Astrocyte of the hippocampus (primary cell): ENCODE measurements at regions not wholly inside any gene's neighbourhood (a gene's known extent, or its start where the extent isn't known, plus 50 kb on each side); places are given as distances from the start of the nearest gene placed in this dataset.

ENCODE experiments used
- DNase-seq: peaks from one replicate; pipeline ENCODE4 v3.0.0; 2011; ENCODE audit warnings: low read depth, low spot score

DNA sequence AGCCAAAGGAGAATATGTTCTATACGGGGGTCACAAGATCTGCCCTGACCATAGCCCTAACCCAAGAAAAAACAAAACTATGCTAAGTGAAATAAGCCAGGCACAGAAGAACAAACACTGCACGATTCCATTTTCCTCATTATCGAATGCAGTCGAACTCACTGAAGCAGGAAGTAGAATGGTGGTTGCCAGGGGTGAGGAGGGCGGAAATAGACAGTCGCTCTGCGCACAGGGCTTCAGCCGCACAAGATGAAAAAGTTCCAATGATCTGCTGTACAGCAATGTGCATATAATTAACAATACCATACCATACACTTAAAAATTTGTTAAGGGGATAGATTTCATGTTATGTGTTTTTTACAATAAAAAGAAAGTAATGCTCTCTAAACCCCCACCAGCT is 257.7 kb downstream of the TXNL1 start:
- DNase-seq, result no peak

DNA sequence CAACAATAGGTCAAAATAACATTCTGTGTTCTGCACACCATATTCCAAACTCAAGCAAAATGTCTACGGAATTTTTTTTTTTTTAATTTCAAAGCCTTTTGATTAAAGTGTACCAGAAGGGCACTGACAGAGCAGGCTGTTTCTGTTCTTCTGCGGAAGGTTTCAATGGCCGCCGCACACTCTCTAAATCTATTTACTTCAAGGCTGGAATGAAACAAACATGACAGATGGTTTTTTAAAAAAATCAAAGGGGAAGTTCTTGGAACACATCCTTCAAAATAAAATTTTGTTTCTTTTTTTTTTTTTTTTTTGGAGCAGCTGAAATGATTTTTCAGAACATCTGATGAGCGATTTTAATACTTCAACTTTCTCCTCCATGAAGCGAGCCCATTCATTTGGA is 259.1 kb downstream of the TXNL1 start:
- DNase-seq, result no peak

DNA sequence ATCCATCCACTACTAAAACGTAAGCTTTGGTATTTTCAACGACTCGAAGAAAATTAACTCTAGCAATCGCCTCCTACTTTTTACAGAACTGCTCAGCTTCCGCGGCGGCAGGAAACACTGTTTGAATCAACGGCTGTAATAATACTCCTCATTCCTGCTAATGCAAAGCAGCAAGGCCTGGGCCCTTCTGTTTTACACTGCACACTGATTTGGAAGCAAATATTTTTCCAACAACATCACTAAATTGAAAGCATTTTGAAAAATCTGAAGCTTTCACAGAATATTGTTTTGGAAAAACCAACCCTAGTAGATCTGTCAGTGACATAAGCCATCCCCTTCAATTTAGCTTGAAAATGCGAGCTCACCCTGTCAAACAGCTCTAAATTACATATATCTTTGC is 261.2 kb downstream of the TXNL1 start:
- no peak for DNase-seq

DNA sequence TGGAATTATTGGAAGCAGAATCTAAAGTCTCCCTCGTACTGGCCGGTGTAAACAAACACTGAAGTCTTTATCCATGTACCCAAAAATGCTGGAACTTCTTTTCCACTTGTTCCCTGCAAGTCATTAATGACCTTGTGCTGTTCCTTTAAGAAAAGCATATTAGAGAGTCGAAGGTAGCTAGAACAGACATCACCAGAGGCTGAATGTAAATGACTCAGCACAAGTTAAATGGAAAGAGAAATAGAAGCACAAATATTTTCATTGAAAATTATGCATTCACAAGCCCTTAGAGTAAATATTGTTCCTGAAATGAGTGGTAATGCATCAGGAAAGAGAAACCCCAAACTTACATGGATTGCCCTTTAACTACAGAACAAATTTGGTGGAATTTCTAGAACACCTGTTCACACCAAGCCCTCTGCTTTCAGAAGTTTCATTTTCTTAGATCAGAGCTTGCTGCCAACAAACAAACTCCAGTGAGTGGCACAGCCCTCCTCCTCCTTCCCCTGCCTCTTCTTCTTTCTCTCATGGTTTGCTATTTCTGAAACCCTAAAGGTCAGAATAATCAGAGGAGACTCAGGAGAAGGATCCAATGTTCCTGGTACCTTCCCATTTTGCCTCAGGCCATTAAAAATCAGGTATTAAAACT is 264.3 kb downstream of the TXNL1 start:
- DNase-seq, result peak; percentile 7

DNA sequence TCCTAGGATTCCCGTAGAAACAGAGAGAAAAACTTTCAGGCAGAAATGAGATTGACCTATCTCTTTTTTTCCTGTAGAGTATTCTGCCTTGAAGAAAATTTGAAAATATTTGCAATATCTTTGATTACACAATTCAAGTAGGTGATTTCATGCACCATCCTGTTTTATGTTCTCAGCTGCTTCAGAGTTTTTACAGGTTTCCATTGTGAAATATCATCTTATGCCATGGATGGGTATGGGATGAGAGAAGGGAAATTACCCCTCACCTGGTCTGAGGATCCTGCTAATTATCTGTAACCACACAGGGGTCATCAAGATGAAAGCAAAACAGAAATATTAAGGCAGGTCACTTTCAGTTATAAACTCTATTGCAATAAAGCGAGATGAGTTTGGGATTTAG is 264.8 kb downstream of the TXNL1 start:
- no peak for DNase-seq

DNA sequence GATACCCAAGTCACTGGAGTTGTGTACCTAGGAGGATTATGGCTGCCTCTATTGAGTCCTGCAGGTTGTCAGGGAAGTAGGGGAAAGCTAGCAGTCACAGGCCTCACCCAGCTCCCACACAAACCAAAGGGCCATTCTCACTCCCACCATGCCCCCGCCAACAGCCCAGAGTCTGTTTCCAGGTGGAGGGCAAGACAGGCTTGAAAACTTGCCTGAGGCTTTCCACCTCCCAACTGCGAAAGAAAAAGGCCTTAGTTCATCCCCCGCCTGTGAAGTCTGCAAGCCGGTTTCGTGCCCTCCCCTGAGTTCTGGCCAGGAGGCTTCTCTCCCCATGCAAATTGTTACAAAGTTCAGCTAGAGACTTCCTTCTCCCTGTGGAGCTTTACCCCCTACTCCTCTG is 270.3 kb downstream of the TXNL1 start:
- no peak for DNase-seq

DNA sequence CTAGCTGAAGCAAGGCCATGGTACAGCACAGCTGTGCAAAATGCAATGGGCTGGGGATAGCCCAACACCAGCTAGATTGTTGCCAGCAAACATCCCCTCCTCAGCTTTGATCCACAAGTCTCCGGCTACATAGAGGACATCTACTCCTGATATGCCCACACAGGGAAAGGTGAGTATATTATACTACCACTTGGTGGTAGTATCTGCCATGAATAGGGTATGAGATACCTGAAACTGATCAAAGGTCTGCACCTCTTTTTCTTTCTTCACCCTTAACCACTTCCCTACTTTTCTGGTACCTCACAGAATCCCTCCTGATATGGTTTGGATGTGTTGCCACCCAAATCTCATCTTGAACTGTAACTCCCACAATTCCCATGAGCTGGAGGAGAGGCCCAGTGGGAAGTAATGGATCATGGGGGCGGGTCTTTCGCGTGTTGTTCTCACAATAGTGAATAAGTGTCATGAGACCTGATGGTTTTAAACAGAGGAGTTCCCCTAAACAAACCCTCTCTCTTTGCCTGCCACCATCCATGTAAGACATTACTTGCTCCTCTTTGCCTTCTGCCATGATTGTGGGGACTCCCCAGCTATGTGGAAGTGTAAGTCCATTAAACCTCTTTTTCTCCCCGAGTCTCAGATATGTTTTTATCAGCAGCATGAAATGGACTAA is 279.6 kb downstream of the TXNL1 start:
- no peak for DNase-seq

DNA sequence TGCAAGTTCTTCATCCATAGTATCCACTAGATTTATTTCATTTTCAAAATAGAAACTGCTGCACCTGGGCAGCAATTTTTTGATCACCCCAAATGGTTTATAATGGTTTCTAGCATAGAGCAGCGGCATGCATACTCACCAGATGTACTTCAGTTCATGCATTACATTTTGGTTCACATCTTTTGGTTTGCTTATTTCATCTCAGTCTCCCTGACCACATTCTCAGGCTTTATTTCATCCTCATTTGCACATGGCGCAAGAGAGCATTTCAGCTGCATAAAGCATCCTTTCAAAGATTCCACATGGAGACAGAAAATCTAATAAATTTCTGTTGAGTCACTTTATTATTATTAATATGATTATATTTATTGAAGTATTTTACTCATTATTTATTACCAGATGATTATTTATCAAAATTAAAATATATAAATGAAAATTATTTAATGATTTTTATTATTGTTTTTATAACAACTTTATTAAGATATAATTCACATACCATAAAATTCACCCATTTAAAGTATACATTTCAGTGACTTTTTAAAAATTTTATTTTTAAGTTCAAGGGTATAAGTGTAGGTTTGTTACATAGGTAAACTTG is 284.6 kb downstream of the TXNL1 start:
- no peak for DNase-seq

DNA sequence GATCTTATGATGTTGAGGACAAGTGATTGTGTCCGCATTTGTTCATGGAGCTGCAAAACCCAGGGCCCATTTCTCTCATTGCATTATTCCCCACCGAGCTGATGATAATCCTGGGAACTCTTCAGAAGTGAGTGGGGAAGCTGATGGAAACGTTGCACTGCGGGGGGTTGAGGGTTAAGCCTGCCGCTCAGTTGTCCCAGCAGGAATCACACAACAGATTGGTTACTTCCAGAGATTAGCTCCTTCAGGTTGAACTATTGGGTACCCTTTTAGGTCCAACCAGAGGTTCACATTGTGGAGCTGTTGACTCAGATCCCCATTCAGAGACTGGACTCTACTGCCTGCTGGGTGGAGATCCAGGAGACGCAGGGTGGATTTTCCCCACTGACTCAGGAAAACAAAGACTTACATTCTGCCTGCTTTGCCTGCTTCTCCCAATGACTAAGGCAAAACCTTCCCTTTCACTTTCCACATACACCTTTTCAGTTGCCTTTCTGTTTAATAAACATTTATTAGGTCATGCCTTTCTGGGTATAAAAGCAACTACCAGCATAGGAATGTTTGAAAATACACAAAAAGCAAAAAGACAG is 286.4 kb downstream of the TXNL1 start:
- DNase-seq, result peak; percentile 7

DNA sequence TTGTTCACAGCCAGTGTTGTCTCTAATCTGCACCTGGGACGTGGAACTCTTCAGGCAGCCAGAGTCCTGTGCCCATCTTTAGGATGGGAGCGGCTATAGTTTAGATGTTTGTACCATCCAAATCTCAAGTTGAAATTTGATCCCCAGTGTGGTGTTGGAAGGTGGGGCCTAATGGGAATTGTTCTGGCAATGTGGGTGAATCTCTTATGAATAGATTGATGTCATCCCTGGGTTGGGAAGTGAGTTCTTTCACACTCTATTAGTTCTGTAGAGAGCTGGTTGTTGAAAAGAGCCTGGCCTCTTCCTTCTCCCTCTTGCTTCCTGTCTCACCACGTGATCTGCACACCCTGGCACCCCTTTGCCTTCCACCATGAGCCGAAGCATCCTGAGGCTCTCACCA is 300.9 kb downstream of the TXNL1 start:
- DNase-seq, result no peak

DNA sequence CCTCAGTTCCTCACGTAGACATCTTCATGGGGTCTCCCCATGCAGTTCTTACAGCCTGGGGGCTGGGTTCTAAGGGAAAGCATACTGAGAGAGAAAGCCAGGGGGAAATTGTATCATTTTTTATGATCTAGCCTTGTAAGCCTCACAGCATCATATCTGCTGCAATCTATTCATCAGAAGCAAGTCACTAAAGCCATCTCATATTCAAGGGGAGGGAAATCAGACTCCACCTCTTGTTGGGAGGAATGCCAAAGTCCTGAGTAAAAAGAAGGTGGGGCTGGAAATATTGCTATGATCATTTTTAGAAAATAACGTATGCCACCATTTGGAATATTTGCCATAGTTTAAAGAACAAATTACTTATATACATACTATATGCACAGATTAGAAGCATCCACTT is 304.6 kb downstream of the TXNL1 start:
- DNase-seq, result no peak

DNA sequence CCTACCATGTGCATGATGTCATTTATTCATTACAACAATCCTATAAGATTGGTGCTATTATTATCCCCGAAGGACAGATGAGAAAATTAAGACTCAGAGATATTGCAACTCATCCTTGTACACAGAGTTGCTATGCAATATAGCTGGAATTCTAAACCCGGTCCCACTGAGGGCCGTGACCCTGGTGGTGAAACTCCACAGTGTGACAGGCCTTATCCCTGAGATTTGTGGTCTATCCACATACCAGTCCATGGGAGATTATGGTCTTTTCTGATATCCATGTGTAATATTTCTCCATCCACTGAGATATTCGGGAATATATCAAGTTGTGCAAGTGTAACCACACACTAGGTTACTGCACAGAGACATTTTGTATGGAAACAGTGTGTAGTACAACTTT is 305.2 kb downstream of the TXNL1 start:
- DNase-seq, result no peak

DNA sequence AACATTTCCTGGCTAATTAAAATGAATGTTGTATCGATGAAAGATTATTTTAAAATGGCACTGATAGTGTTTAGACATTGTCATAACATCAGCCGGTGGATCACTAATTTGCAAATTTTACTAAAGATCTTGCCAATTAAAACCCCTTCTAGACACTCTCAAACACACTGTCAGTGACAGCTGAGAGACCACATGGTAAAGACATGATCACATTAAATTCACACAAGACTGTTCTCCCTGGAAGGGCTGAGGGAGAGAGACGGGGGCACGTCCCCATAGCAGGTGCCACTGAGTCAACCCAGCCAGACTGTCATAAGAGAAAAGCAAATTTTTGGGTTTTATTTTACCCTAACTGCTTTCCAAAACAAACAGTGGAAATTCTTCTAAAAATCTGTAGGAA is 306.0 kb downstream of the TXNL1 start:
- DNase-seq, result no peak

DNA sequence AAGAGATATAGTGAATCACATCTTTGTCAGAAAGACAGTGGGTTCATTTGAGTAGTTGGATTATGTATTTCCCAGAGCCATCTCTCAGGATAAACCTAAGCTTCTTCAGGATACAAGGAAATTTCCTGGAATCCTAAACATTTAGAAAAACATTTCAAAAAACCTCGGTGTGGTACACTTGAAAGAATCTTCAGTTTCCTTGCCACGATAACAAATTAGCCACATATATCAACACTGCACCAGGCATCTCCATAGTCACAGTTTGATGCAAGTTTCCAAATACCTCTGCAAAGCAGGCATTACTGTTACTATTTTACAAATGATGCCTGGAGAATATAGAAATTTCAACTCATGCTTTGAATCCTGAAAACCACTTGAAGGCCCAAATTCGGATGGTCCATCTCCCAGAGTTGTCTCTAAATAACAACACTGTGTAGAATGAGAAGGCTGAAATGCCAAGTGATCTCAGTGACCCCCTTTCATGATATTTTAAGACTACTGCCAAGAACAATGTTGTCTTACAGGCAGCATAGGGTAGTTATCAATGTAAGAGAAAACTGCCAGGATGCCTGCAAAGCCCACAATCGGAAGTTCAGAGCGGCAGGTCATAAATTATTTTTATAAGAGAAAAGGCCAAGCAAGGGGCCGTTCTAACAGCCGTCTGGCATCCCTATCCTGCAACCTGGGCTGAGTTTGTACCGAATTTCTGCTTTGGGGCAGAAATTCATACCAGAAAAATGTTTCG is 307.9 kb downstream of the TXNL1 start:
- DNase-seq, result peak; percentile 27

DNA sequence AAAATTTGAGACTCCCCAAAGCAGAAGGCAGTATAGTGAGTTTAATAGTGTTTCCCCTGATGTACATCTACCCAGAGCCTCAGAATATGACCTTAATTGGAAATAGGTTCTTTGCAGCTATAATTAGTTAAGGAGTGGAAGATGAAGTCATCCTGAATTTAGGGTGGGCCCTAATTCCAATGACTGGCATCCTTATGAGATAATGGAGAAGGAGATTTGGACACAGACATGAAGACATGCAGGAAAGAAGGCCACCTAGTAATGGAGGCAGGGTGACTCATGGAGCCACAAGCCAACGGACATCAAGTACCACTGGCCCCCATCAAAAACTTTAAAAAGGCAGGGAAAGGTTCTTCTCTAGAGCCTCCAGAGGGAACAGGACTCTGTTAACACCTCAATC is 308.9 kb downstream of the TXNL1 start:
- no peak for DNase-seq

DNA sequence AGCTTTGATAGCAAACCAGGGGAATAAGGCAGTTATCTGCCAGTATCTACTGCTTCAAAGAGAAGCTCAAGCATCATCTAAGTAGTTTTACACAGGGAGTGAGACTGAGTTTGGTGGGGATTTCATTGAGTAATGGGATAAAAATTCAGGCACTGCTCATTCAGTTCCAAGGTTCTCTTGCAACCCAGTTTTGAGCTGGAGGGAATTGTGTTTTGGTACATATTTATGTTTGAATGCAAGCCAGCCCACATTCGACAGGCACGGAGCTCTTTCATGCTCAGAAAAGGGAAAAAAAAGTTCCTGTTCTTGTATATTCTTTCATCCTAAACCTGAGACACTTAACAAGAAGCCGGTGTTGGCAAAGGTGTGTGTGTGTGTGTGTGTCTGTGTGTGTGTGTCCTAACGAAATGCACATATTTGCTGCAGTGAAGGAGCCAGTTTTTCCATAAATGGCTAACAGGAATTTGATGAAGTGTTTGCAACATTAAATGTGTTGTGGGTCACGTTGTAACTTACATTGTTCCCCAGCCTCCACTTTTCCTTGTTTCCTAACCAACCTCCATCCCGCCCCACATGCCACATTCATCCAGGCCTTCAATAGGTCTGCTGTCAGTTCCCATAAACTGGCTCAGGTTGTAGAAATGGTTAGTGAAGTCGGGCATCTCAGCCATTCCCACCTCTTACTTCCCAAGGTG is 311.1 kb downstream of the TXNL1 start:
- DNase-seq, result peak; percentile 72

DNA sequence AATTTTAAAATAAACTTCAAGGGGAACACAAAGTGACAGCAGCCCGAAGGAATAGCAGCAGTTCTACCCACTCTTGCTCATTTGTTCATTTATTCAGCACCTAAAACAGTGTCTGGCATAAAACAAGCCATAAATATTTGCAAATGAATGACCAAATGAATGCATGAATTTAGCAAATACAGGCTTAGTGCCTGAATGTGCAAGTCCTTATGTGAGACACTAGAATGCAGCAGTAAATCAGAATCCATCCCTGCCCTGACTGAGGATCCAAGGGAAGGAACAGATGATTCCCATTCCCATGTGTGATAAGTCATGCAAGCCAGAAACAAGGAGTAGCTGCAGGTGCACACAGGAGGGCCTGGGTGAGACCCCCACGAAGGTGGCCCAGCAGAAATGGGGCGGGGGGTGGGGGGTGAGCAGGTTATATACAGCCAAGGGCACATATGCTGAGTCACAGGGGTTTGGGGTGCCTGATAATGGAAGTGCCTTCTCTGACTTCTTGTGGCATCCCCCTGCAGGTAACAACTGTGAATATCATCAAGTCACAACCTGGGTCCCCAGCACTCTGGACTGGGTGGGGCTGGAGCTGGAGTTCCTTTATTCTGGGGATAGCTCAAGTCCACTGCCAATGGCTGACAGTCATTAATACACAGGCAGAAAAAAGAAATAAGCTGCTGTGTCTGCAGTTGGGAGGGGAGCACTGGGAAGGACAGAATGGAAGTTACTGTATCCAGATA is 311.9 kb downstream of the TXNL1 start:
- DNase-seq, result peak; percentile 1

DNA sequence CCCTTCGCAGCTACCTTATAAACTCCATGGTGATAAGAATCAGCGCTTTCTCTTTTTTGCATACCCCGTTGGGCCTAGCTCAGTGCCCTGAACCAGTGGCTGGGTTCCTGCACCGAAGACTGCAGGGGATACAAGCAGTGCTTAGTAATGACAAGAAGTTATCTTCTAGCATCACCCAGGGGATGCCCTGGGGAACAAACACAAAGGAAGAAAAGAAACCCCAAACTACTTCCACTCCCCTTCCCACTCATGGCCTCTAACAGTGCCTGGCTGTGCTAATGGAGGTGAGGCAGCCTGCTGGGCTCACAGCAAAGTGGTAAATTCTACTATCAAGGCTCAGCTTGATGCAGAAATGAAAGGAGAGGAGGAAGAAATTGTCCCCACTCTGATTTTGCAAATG is 314.7 kb downstream of the TXNL1 start:
- no peak for DNase-seq

DNA sequence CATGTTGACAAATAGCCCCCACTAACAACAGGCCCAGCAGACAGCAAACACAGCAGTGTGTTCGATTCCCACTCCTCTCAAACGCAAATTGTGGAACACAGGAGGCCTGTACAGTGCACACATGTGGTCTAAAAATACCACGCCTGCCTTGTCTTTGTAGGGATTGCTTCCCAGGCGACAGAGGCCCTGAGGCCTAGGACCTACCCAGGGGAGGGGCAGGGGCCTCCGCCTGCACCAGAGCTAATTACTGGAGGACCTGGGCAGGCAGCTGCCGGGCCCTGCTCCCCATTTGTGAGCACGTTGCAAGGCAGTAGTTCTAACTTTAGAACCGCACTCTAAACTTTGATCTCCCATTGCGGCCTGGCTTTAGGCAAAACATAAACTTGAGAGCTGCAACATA is 316.0 kb downstream of the TXNL1 start:
- no peak for DNase-seq

DNA sequence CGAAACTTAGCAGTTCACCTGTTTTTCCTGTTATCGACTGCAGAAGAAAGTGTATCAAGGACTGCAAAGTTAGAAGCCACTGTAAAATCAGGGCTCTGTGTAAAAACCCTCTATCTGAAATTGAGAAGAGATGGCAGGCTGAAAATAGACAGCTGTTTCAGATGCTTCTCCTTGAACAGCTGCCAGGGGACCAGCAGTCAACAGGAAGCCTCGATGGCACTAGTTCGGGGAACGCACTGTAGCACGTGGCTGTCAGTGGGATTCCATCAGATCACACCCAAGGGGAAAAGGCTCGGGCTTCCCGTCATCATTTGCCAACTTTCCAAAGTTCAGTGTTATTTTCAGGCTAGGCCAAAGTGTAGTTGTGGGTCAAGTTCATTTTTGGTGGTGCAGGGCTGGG is 316.9 kb downstream of the TXNL1 start:
- DNase-seq, result no peak

DNA sequence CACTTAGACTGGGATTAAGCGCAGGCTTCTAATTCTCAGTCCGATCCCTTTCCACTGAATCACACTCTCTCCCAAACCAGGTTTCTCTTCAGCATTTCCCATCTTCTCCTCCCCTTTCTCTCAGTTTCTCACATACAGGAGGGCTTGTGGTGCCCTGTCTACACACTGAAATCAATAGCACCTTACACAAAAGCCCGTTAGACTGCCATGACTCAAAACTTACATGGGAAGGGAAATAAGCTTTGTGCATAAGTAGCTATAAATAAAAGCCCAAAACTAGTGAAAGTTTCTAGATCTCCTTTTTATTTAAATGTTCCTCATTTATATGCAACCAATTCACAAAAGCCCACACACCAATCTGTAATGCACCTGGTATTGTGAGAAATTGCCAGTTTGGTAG is 318.4 kb downstream of the TXNL1 start:
- DNase-seq, result no peak
